Colonic mucosa (tissue), 4 donors: ENCODE measurements at regions not wholly inside any gene's neighbourhood (a gene's known extent, or its start where the extent isn't known, plus 50 kb on each side); places are given as distances from the start of the nearest gene placed in this dataset.

ENCODE experiments used
- DNase-seq: peaks from one replicate; pipeline ENCODE4 v3.0.0-alpha.2; 2020
- H3K27ac ChIP-seq: fragments of 200-600 bp; one replicate; pipeline ENCODE4 v1.8.0; 2021
- H3K27me3 ChIP-seq: fragments of 200-600 bp; one replicate; pipeline ENCODE4 v1.8.0; 2021
- H3K36me3 ChIP-seq: fragments of 200-600 bp; one replicate; pipeline ENCODE4 v1.8.0; 2021
- H3K4me1 ChIP-seq: fragments of 200-600 bp; one replicate; pipeline ENCODE4 v1.8.0; 2021; ENCODE audit warnings: mild to moderate bottlenecking
- H3K4me3 ChIP-seq: fragments of 200-600 bp; one replicate; pipeline ENCODE4 v1.8.0; 2021
- H3K9ac ChIP-seq, 2 donors: one replicate each; pipeline ENCODE4 v1.7.0; 2013; ENCODE audit warnings: control low read depth in 2 of 2, low read depth in 2 of 2, low read length in 2 of 2
- H3K9me3 ChIP-seq: fragments of 200-600 bp; one replicate; pipeline ENCODE4 v1.8.0; 2021
- intact Hi-C: fragments of 100-400 bp; cut with DNase I; formaldehyde crosslinking; loops from one replicate; pipeline ENCODE4 v1.14.1; 2022
- TF ChIP-seq, protein P1 (sequence below): fragments of 200-600 bp; IDR thresholded peaks from one replicate; pipeline ENCODE4 v1.8.0; 2022; ENCODE audit warnings: antibody characterized with exemption, mild to moderate bottlenecking
- donor health status: healthy.
- donor health status: DM: no; HTN: no; CAD: no.
- donor health status: DM: no; HTN: no; CAD: no.

DNA sequence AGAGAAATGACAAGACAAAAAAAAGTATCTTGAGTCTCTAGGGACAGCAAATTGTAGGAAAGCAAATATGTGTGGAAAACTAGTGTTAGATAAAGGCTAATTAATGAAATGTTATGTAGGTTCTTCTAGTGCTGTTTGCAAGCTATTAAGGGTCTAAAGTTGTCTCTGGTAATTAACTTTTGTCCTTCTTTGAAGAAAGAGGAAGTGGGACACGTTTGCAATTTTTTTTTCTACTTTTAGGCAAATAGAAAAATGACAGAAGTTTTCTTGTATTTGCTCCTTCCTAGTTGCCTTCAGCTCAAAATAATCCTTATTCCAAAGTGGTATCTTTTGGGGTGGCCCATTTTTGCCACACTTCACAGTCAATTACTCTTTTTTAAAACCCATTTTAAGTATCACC, 1877.7 kb upstream of the PRR20A start:
- Histone ChIP-seq H3K4me1 (no peaks in the 10 kb centered on the region), H3K36me3 (no peaks in the 10 kb centered on the region), H3K27me3 (no peaks in the 10 kb centered on the region), H3K27ac (no peak overlapping the region), H3K9me3 (no peaks in the 10 kb centered on the region), H3K9ac (no peak overlapping the region), H3K4me3 (no peak overlapping the region)
- DNase-seq, result no peak
- TF ChIP-seq, protein P1, sequence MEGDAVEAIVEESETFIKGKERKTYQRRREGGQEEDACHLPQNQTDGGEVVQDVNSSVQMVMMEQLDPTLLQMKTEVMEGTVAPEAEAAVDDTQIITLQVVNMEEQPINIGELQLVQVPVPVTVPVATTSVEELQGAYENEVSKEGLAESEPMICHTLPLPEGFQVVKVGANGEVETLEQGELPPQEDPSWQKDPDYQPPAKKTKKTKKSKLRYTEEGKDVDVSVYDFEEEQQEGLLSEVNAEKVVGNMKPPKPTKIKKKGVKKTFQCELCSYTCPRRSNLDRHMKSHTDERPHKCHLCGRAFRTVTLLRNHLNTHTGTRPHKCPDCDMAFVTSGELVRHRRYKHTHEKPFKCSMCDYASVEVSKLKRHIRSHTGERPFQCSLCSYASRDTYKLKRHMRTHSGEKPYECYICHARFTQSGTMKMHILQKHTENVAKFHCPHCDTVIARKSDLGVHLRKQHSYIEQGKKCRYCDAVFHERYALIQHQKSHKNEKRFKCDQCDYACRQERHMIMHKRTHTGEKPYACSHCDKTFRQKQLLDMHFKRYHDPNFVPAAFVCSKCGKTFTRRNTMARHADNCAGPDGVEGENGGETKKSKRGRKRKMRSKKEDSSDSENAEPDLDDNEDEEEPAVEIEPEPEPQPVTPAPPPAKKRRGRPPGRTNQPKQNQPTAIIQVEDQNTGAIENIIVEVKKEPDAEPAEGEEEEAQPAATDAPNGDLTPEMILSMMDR, result no peak
- intact Hi-C loops, result no loop called here

DNA sequence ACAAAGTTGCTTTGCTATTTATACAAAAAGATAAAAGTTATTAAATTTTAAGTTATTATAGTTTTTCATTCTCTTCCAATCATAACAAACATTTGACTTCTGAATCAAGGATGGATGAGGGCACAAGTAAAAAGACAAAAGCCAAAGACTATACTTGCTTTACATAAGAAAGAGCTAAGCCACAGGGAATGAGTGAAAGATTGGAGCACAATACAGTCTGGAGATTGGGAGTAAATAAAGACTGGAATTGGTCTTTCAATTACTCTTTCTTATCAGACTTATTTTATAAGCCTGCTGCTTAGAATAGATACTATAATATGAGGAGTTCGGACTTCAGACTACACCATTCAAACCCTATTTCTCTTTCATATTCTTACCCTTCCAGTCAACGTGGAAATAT, 1874.1 kb upstream of the PRR20A start:
- H3K27me3 ChIP-seq, result no peaks in the 10 kb centered on the region
- H3K36me3 ChIP-seq, result no peaks in the 10 kb centered on the region
- no peaks in the 10 kb centered on the region for H3K4me1 ChIP-seq
- TF ChIP-seq, protein P1, result no peak
- no peak overlapping the region for H3K4me3 ChIP-seq
- DNase-seq, result no peak
- H3K9ac ChIP-seq, result no peak overlapping the region
- no peak overlapping the region for H3K27ac ChIP-seq
- no peaks in the 10 kb centered on the region for H3K9me3 ChIP-seq
- intact Hi-C loops, result no loop called here

DNA sequence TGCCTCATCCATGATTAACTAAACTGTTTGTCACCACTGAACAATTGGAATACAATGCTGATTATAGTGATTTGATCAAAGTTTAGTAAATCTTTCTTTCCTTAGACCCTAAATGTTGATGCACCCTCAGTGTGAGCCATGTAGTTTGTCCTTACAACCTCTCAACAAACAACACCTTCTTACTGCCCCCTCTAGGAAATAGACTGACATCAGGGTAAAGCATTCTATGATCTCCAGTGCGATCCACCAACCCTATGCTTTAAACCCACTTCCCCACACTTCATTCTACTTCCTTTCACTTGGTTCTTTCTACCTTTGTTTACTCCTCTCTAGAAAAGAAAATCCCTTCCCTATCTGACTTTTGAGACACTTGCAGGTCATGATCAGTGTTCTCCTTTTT, 1842.5 kb upstream of the PRR20A start:
- TF ChIP-seq, protein P1, result no peak
- no peak overlapping the region for H3K9ac ChIP-seq
- DNase-seq, result no peak
- H3K27me3 ChIP-seq, result no peaks in the 10 kb centered on the region
- H3K36me3 ChIP-seq, result no peaks in the 10 kb centered on the region
- H3K4me3 ChIP-seq, result no peak overlapping the region
- H3K9me3 ChIP-seq, result no peaks in the 10 kb centered on the region
- H3K4me1 ChIP-seq, result no peaks in the 10 kb centered on the region
- no peak overlapping the region for H3K27ac ChIP-seq
- intact Hi-C loops, result no loop called here

DNA sequence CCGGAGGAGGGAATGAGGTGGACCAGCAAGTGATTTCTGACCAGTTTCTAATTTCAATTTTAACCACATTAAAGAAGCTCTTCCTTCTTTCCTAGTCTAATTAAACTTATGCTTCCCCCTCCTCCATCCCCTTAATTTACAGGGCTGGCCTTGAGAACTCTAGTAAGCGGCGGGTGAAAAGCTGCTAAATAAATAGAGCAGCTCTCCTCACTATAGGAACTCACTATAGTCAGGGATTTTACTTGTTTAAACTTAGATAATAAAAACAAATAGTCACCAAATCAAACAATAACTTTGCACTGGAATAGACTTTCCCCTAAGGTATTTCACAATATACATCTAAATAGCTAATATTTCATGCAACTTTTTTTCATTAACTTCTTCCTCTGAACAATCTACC, 1838.2 kb upstream of the PRR20A start:
- Histone ChIP-seq H3K4me3 (no peak overlapping the region), H3K9me3 (no peaks in the 10 kb centered on the region), H3K36me3 (no peaks in the 10 kb centered on the region), H3K9ac (no peak overlapping the region), H3K4me1 (no peaks in the 10 kb centered on the region), H3K27me3 (no peaks in the 10 kb centered on the region), H3K27ac (no peak overlapping the region)
- intact Hi-C loops, result no loop called here
- no peak for DNase-seq
- TF ChIP-seq, protein P1, result no peak

DNA sequence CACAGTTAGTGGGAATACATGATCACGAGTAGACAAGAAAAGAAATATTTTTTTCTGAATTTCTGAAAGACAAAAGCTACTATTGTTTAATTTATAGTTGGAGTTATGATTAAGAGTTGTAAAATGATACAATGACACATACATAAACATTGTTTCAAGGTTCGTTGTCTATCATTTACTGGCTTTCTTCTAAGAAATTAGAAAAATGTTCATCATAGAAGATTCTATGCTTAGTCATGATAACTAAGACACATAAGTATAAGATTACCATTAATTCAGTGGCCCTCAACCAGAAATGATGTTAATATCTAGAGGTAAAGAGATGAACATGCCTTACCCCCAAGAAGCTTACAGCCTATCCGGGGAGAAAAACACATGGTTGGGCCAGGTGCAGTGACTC, 1832.8 kb upstream of the PRR20A start:
- no peak for DNase-seq
- no peaks in the 10 kb centered on the region for H3K36me3 ChIP-seq
- intact Hi-C loops, result no loop called here
- H3K27me3 ChIP-seq, result no peaks in the 10 kb centered on the region
- TF ChIP-seq, protein P1, result no peak
- no peak overlapping the region for H3K4me3 ChIP-seq
- no peaks in the 10 kb centered on the region for H3K9me3 ChIP-seq
- no peak overlapping the region for H3K27ac ChIP-seq
- no peaks in the 10 kb centered on the region for H3K4me1 ChIP-seq
- H3K9ac ChIP-seq, result no peak overlapping the region

DNA sequence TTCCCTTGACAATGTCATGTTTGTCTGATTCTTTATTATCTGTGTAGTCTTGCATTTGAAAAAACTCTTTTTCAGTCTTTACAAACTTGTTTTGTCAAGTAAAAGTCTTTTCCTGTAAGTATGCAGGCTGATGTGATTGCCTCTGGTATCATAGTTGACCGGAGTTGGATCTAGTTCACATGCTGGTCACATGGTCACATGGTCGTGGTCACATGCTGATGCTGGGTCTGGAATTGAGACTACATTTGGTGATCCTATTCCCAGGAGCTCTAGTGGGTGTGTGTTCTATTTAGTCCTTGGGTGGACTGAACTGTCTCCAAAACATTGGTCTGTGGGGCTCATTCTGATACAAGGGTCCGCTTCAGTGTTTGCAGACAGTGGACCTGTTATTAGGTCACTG, 1798.8 kb upstream of the PRR20A start:
- intact Hi-C loops, result no loop called here
- Histone ChIP-seq H3K9me3 (no peaks in the 10 kb centered on the region), H3K9ac (no peak overlapping the region), H3K4me3 (no peak overlapping the region), H3K36me3 (no peaks in the 10 kb centered on the region), H3K4me1 (no peaks in the 10 kb centered on the region), H3K27ac (no peak overlapping the region), H3K27me3 (no peaks in the 10 kb centered on the region)
- TF ChIP-seq, protein P1, result no peak
- DNase-seq, result no peak
